ELR (cell line): ENCODE measurements at regions not wholly inside any gene's neighbourhood (a gene's known extent, or its start where the extent isn't known, plus 50 kb on each side); places are given as distances from the start of the nearest gene placed in this dataset.

Experiments used
- DNase-seq: peaks from one replicate; pipeline ENCODE4 v3.0.0-alpha.2; 2015; ENCODE audit warnings: low read depth

- DNase-seq: peak; percentile 97
These were observed 83.4 kb downstream of the FAM43A start for GRCh38 chr3:194769020-194769643.

- no peak for DNase-seq
These were observed 86.7 kb downstream of the FAM43A start for GRCh38 chr3:194772241-194773000.

- peak; percentile 63 for DNase-seq
These were observed 87.5 kb downstream of the FAM43A start for GRCh38 chr3:194773216-194773615.

GRCh38 chr3:194773771-194774455 lies 88.2 kb downstream of the FAM43A start:
- no peak for DNase-seq

GRCh38 chr3:194775266-194775665 lies 89.6 kb downstream of the FAM43A start:
- DNase-seq: no peak

- DNase-seq: no peak
These were observed 90.0 kb downstream of the FAM43A start for GRCh38 chr3:194775731-194776130.

GRCh38 chr3:194777729-194778128 lies 92.0 kb downstream of the FAM43A start:
- DNase-seq: no peak

- DNase-seq: peak; percentile 16
These were observed 94.1 kb downstream of the FAM43A start for GRCh38 chr3:194779729-194780224.

- DNase-seq: no peak
These were observed 95.0 kb downstream of the FAM43A start for GRCh38 chr3:194780706-194781105.

- no peak for DNase-seq
These were observed 95.9 kb downstream of the FAM43A start for GRCh38 chr3:194781617-194782016.

GRCh38 chr3:194782698-194783404 lies 97.2 kb downstream of the FAM43A start:
- no peak for DNase-seq

- DNase-seq: no peak
These were observed 98.7 kb downstream of the FAM43A start for GRCh38 chr3:194784361-194784760.

- no peak for DNase-seq
These were observed 99.6 kb downstream of the FAM43A start for GRCh38 chr3:194785315-194785714.

- no peak for DNase-seq
These were observed 101.4 kb downstream of the FAM43A start for GRCh38 chr3:194787072-194787471.

- DNase-seq: no peak
These were observed 102.0 kb downstream of the FAM43A start for GRCh38 chr3:194787650-194788049.

GRCh38 chr3:194792368-194792767 lies 106.7 kb downstream of the FAM43A start:
- no peak for DNase-seq

- DNase-seq: no peak
These were observed 112.0 kb downstream of the FAM43A start for GRCh38 chr3:194797555-194798250.

- DNase-seq: no peak
These were observed 112.8 kb downstream of the FAM43A start for GRCh38 chr3:194798486-194798885.

- DNase-seq: no peak
These were observed 114.3 kb downstream of the FAM43A start for GRCh38 chr3:194800002-194800401.

- no peak for DNase-seq
These were observed 116.1 kb downstream of the FAM43A start for GRCh38 chr3:194801461-194802432.
